Kidney (tissue), 13 donors: ENCODE measurements at regions not wholly inside any gene's neighbourhood (a gene's known extent, or its start where the extent isn't known, plus 50 kb on each side); places are given as distances from the start of the nearest gene placed in this dataset.

ENCODE experiments used
- DNase-seq, 5 donors: peaks; one replicate each; pipeline ENCODE4 v3.0.0-alpha.2; 2013 to 2020
- FAIRE-seq: peaks from 2 replicates; lab custom pipeline; 2012; peaks lifted over from hg19 to GRCh38; lab: Jason Lieb, UNC
- H3K27ac ChIP-seq, 2 donors: one replicate each; pipeline ENCODE4 v1.7.0; 2013; ENCODE audit warnings: low read depth in 2 of 2, low read length in 2 of 2, inconsistent platforms in 1 of 2
- H3K27me3 ChIP-seq: one replicate; pipeline ENCODE4 v1.7.1; 2013; ENCODE audit warnings: low read length, inconsistent platforms; ENCODE audit not compliant: control insufficient read depth, insufficient read depth
- H3K36me3 ChIP-seq, 3 donors: one replicate each; pipeline versions ENCODE4 v1.7.0 to v1.7.1; 2013; ENCODE audit warnings: low read length in 3 of 3, control low read depth in 1 of 3, inconsistent platforms in 1 of 3; ENCODE audit not compliant: insufficient read depth in 3 of 3, control insufficient read depth in 2 of 3
- H3K4me1 ChIP-seq, 3 donors: one replicate each; pipeline versions ENCODE4 v1.7.0 to v1.7.1; 2013; ENCODE audit warnings: low read length in 3 of 3, inconsistent platforms in 1 of 3, low read depth in 1 of 3; ENCODE audit not compliant: control insufficient read depth in 2 of 3, insufficient read depth in 2 of 3
- H3K4me3 ChIP-seq, 3 donors: one replicate each; pipeline versions ENCODE4 v1.7.0 to v1.8.1; 2013; ENCODE audit warnings: low read length in 3 of 3, control low read depth in 1 of 3, inconsistent platforms in 1 of 3
- H3K9ac ChIP-seq, 3 donors: one replicate each; pipeline versions ENCODE4 v1.7.0 to v1.7.1; 2013; ENCODE audit warnings: low read length in 3 of 3, control low read depth in 1 of 3, inconsistent platforms in 1 of 3
- H3K9me3 ChIP-seq, 3 donors: one replicate each; pipeline versions ENCODE4 v1.7.0 to v1.7.1; 2013; ENCODE audit warnings: low read length in 3 of 3, control low read depth in 1 of 3, inconsistent platforms in 1 of 3; ENCODE audit not compliant: control insufficient read depth in 2 of 3, insufficient read depth in 1 of 3
- CTCF ChIP-seq: IDR thresholded peaks from 3 replicates; pipeline ENCODE4 v1.5.1; 2012; ENCODE audit warnings: mild to moderate bottlenecking, moderate library complexity, borderline replicate concordance; ENCODE audit not compliant: insufficient read depth; ENCODE audit errors: extremely low read depth
- intact Hi-C: fragments of 100-400 bp; cut with DNase I; formaldehyde crosslinking; loops from one replicate; pipeline ENCODE4 v1.11.1; 2022
- donor health status: control.
- donor health status: control.
- donor health status: control.
- donor health status: control.
- donor health status: control.
- donor health status: DM: yes; HTN: yes; CAD: no.
- donor health status: Normal renal cell carcinoma (clear cell type).

GRCh38 chr6:113461153-113461932 is 395.8 kb upstream of the MARCKS start:
- Histone ChIP-seq H3K4me1 (no peaks in the 10 kb centered on the region), H3K9me3 (no peaks in the 10 kb centered on the region), H3K27ac (no peak overlapping the region), H3K9ac (no peak overlapping the region), H3K36me3 (no peaks in the 10 kb centered on the region), H3K27me3 (no peaks in the 10 kb centered on the region), H3K4me3 (no peak overlapping the region)
- no peak for TF ChIP-seq CTCF
- peak in 2 of 5 donors; percentile 10 to 22 for DNase-seq
- intact Hi-C loops = no loop called here
- FAIRE-seq = no peak

GRCh38 chr6:113464536-113464935 is 392.6 kb upstream of the MARCKS start:
- no peak for DNase-seq
- Histone ChIP-seq H3K9ac (no peak overlapping the region), H3K4me3 (no peak overlapping the region), H3K27ac (no peak overlapping the region), H3K9me3 (no peaks in the 10 kb centered on the region), H3K36me3 (no peaks in the 10 kb centered on the region), H3K27me3 (no peaks in the 10 kb centered on the region), H3K4me1 (no peaks in the 10 kb centered on the region)
- FAIRE-seq = no peak
- TF ChIP-seq CTCF = no peak
- intact Hi-C loops = no loop called here

GRCh38 chr6:113464960-113465359 is 392.2 kb upstream of the MARCKS start:
- H3K4me3 ChIP-seq = no peak overlapping the region
- H3K27me3 ChIP-seq = no peaks in the 10 kb centered on the region
- no peak overlapping the region for H3K9ac ChIP-seq
- FAIRE-seq (no peak), DNase-seq (no peak)
- no peak overlapping the region for H3K27ac ChIP-seq
- no peaks in the 10 kb centered on the region for H3K4me1 ChIP-seq
- TF ChIP-seq CTCF = no peak
- intact Hi-C loops = no loop called here
- H3K36me3 ChIP-seq = no peaks in the 10 kb centered on the region
- H3K9me3 ChIP-seq = no peaks in the 10 kb centered on the region
